Loucy (cell line): ENCODE measurements at regions not wholly inside any gene's neighbourhood (a gene's known extent, or its start where the extent isn't known, plus 50 kb on each side); places are given as distances from the start of the nearest gene placed in this dataset.
"Not testable (repeated sequence)": the region's sequence is repeated elsewhere in the genome, so short reads cannot be mapped to it uniquely, and the experiment has no call there.

ENCODE experiments used
- H2AFZ ChIP-seq: fragments of 200-600 bp; sonication (generic); 2 replicates; pipeline ENCODE4 v1.6.0; 2016; ENCODE audit warnings: antibody characterized with exemption, mild to moderate bottlenecking, low read length, moderate library complexity
- H3F3A ChIP-seq: fragments of 200-600 bp; 2 replicates; pipeline ENCODE4 v1.6.0; 2016; ENCODE audit warnings: antibody characterized with exemption, low read depth, mild to moderate bottlenecking
- H3K27me3 ChIP-seq: fragments of 200-600 bp; sonication (generic); 2 replicates; pipeline ENCODE4 v1.6.1; 2014; ENCODE audit warnings: low read length, mild to moderate bottlenecking; ENCODE audit not compliant: insufficient read depth, poor library complexity, severe bottlenecking
- H3K36me3 ChIP-seq: fragments of 200-600 bp; sonication (generic); 2 replicates; pipeline ENCODE4 v1.6.1; 2016; ENCODE audit warnings: low read length; ENCODE audit not compliant: insufficient read depth
- H3K4me1 ChIP-seq: fragments of 200-600 bp; sonication (generic); 2 replicates; pipeline ENCODE4 v1.5.1; 2014; ENCODE audit warnings: low read length, mild to moderate bottlenecking; ENCODE audit not compliant: insufficient read depth, poor library complexity, severe bottlenecking
- H3K4me2 ChIP-seq: fragments of 200-600 bp; sonication (generic); 2 replicates; pipeline ENCODE4 v1.6.0; 2014; ENCODE audit warnings: antibody characterized with exemption, low read length, low read depth, mild to moderate bottlenecking; ENCODE audit not compliant: poor library complexity, severe bottlenecking
- H3K4me3 ChIP-seq: fragments of 200-600 bp; sonication (generic); 2 replicates; pipeline ENCODE4 v1.5.1; 2014; ENCODE audit warnings: low read length, mild to moderate bottlenecking, mixed read lengths; ENCODE audit not compliant: poor library complexity, severe bottlenecking
- H3K79me2 ChIP-seq: fragments of 200-600 bp; sonication (generic); 2 replicates; pipeline ENCODE4 v1.6.1; 2014; ENCODE audit warnings: low read length; ENCODE audit not compliant: insufficient read depth
- H3K9ac ChIP-seq: fragments of 200-600 bp; sonication (generic); 2 replicates; pipeline ENCODE4 v1.6.0; 2014; ENCODE audit warnings: mild to moderate bottlenecking, low read depth, low read length, moderate library complexity; ENCODE audit not compliant: poor library complexity, severe bottlenecking
- H3K9me2 ChIP-seq: fragments of 200-600 bp; sonication (generic); replicated peaks from 2 replicates; pipeline ENCODE4 v1.6.1; 2016; ENCODE audit warnings: low read depth, low read length, mixed read lengths
- H3K9me3 ChIP-seq: fragments of 200-600 bp; sonication (generic); 2 replicates; pipeline ENCODE4 v1.6.1; 2014; ENCODE audit warnings: mild to moderate bottlenecking, antibody characterized with exemption, low read length, low read depth; ENCODE audit not compliant: insufficient read depth
- H4K20me1 ChIP-seq: fragments of 200-600 bp; sonication (generic); 2 replicates; pipeline ENCODE4 v1.6.0; 2014; ENCODE audit warnings: antibody characterized with exemption, low read length, mild to moderate bottlenecking; ENCODE audit not compliant: insufficient read depth, poor library complexity, severe bottlenecking
- EZH2phosphoT487 ChIP-seq: fragments of 200-600 bp; IDR thresholded peaks from 2 replicates; pipeline ENCODE4 v1.6.1; 2018; ENCODE audit warnings: antibody characterized with exemption, mild to moderate bottlenecking, moderate library complexity, borderline replicate concordance
- TF ChIP-seq, protein P1 (sequence below): fragments of 200-600 bp; sonication (generic); conservative IDR thresholded peaks from 2 replicates; pipeline ENCODE4 v1.5.1; 2014; ENCODE audit warnings: mild to moderate bottlenecking, antibody characterized with exemption, low read length

DNA sequence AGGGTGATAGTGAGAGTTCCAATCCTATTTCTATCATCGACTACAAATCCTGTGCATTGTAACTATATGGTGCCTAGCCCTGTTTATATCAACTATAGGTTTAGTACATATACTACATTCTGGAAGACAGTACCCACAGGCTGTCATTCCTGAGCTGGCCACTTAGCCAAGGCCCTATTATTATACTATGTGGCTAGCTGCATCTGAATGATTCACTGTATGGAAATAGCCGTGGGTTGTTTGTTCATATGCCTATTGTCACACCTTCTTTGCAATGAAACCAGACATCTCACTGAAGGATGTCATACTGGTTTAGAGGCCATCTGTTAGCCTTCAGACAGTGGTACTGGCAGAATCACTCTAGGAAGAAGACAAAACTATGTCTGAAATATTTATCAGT, 62.3 kb upstream of the FSIP2 start:
- no peak overlapping the region for H3K9ac ChIP-seq

DNA sequence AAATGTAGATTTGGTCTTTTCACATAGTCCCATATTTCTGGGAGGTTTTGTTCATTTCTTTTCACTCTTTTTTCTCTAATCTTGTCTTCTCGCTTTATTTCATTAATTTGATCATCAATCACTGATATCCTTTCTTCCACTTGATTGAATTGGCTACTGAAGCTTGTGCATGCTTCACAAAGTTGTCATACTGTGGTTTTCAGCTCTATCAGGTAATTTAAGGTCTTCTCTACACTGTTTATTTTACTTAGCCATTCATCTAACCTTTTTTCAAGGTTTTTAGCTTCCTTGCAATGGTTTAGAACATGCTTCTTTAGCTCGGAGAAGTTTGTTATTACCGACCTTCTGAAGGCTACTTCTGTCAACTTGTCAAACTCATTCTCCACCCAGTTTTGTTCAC, 51.6 kb upstream of the FSIP2 start:
- not testable (repeated sequence) for H3K27me3 ChIP-seq, H3K4me1 ChIP-seq, H3K4me2 ChIP-seq, H3F3A ChIP-seq, H3K9me2 ChIP-seq, H3K9ac ChIP-seq, H3K36me3 ChIP-seq, H3K4me3 ChIP-seq, H4K20me1 ChIP-seq, H3K9me3 ChIP-seq, H2AFZ ChIP-seq, H3K79me2 ChIP-seq

More for the DNA sequence above, 62.3 kb upstream of the FSIP2 start:
- H3F3A ChIP-seq: no peaks in the 10 kb centered on the region
- no peaks in the 10 kb centered on the region for H3K27me3 ChIP-seq
- H4K20me1 ChIP-seq: no peaks in the 10 kb centered on the region
- no peaks in the 10 kb centered on the region for H3K4me1 ChIP-seq
- no peaks in the 10 kb centered on the region for H3K36me3 ChIP-seq
- H3K4me3 ChIP-seq: no peak overlapping the region
- H3K79me2 ChIP-seq: no peaks in the 10 kb centered on the region
- no peak overlapping the region for H3K4me2 ChIP-seq
- H3K9me2 ChIP-seq: no peaks in the 10 kb centered on the region
- no peaks in the 10 kb centered on the region for H3K9me3 ChIP-seq
- no peak for TF ChIP-seq EZH2phosphoT487
- TF ChIP-seq, protein P1, sequence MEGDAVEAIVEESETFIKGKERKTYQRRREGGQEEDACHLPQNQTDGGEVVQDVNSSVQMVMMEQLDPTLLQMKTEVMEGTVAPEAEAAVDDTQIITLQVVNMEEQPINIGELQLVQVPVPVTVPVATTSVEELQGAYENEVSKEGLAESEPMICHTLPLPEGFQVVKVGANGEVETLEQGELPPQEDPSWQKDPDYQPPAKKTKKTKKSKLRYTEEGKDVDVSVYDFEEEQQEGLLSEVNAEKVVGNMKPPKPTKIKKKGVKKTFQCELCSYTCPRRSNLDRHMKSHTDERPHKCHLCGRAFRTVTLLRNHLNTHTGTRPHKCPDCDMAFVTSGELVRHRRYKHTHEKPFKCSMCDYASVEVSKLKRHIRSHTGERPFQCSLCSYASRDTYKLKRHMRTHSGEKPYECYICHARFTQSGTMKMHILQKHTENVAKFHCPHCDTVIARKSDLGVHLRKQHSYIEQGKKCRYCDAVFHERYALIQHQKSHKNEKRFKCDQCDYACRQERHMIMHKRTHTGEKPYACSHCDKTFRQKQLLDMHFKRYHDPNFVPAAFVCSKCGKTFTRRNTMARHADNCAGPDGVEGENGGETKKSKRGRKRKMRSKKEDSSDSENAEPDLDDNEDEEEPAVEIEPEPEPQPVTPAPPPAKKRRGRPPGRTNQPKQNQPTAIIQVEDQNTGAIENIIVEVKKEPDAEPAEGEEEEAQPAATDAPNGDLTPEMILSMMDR: no peak
- H2AFZ ChIP-seq: no peak overlapping the region

DNA sequence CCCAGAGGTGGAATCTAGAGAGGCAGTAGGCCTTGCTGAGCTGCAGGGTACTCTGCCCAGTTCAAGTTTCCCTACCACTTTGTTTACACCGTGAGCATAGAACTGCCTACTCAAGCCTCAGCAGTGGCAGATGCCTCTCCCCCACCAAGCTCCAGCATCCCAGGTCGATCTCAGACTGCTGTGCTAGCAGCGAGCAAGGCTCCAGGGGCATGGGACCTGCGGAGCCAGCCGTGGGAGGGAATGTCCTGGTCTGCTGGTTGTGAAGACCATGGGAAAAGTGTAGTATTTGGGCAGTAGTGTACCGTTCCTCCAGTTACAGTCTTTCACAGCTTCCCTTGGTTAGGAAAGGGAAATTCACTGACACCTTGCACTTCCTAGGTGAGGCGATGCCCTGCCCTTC, 50.6 kb upstream of the FSIP2 start:
- H3K79me2 ChIP-seq: no peaks in the 10 kb centered on the region
- H3K9me2 ChIP-seq: no peaks in the 10 kb centered on the region
- no peak for TF ChIP-seq EZH2phosphoT487
- TF ChIP-seq, protein P1: no peak
- H3K36me3 ChIP-seq: no peaks in the 10 kb centered on the region
- H3K9ac ChIP-seq: no peak overlapping the region
- H3K4me1 ChIP-seq: no peaks in the 10 kb centered on the region
- no peak overlapping the region for H2AFZ ChIP-seq
- H3K27me3 ChIP-seq: no peaks in the 10 kb centered on the region
- no peaks in the 10 kb centered on the region for H4K20me1 ChIP-seq
- H3K9me3 ChIP-seq: peaks cover 3% of the 10 kb centered on the region; the same call in 1 of the 2 replicates
- no peaks in the 10 kb centered on the region for H3F3A ChIP-seq
- H3K4me2 ChIP-seq: no peak overlapping the region
- H3K4me3 ChIP-seq: no peak overlapping the region
